Smooth muscle cell (in vitro differentiated cells): ENCODE measurements at regions not wholly inside any gene's neighbourhood (a gene's known extent, or its start where the extent isn't known, plus 50 kb on each side); places are given as distances from the start of the nearest gene placed in this dataset.

ENCODE experiments used
- DNase-seq: peaks from one replicate; lab custom pipeline; 2025; ENCODE audit not compliant: unreplicated experiment; lab: John Stamatoyannopoulos, UW
- H2AFZ ChIP-seq: fragments of 200-600 bp; sonication (generic); 2 replicates; pipeline ENCODE4 v1.6.0; 2016; ENCODE audit warnings: antibody characterized with exemption, low read depth, mild to moderate bottlenecking
- H3F3A ChIP-seq: fragments of 200-600 bp; sonication (generic); 2 replicates; pipeline ENCODE4 v1.6.0; 2017; ENCODE audit warnings: antibody characterized with exemption, low read depth
- H3K27ac ChIP-seq: fragments of 200-600 bp; sonication (generic); 2 replicates; pipeline ENCODE4 v1.5.1; 2016; ENCODE audit warnings: low read depth, mild to moderate bottlenecking
- H3K27me3 ChIP-seq: fragments of 200-600 bp; sonication (generic); 2 replicates; pipeline ENCODE4 v1.6.1; 2016; ENCODE audit warnings: low read depth, mild to moderate bottlenecking
- H3K36me3 ChIP-seq: fragments of 200-600 bp; sonication (generic); 2 replicates; pipeline ENCODE4 v1.5.1; 2016; ENCODE audit warnings: low read depth
- H3K4me1 ChIP-seq: fragments of 200-600 bp; sonication (generic); 2 replicates; pipeline ENCODE4 v1.5.1; 2016; ENCODE audit warnings: low read depth
- H3K4me2 ChIP-seq: fragments of 200-600 bp; sonication (generic); 2 replicates; pipeline ENCODE4 v1.6.0; 2016; ENCODE audit warnings: mild to moderate bottlenecking
- H3K4me3 ChIP-seq: fragments of 200-600 bp; sonication (generic); 2 replicates; pipeline ENCODE4 v1.5.1; 2016; ENCODE audit warnings: mild to moderate bottlenecking
- H3K79me2 ChIP-seq: fragments of 200-600 bp; sonication (generic); 2 replicates; pipeline ENCODE4 v1.6.0; 2016; ENCODE audit warnings: low read depth, mild to moderate bottlenecking
- H3K9ac ChIP-seq: fragments of 200-600 bp; sonication (generic); 2 replicates; pipeline ENCODE4 v1.6.0; 2016; ENCODE audit warnings: low read depth
- H3K9me3 ChIP-seq: fragments of 200-600 bp; sonication (generic); replicated peaks from 2 replicates; pipeline ENCODE4 v1.5.1; 2016; ENCODE audit warnings: low read depth
- H4K20me1 ChIP-seq: fragments of 200-600 bp; sonication (generic); 2 replicates; pipeline ENCODE4 v1.6.0; 2016; ENCODE audit warnings: low read depth
- CTCF ChIP-seq: fragments of 200-600 bp; sonication (generic); IDR thresholded peaks from 2 replicates; pipeline ENCODE4 v1.5.1; 2017; ENCODE audit warnings: borderline replicate concordance, mild to moderate bottlenecking, antibody characterized with exemption; ENCODE audit not compliant: insufficient read depth, poor library complexity, severe bottlenecking
- WGBS: methylation state at CpG from one replicate; pipeline ENCODE4 v1.1.7; 2016; ENCODE audit warnings: low lambda C conversion rate; 5-methylcytosine and 5-hydroxymethylcytosine counted together

- no peaks in the 10 kb centered on the region for H3F3A ChIP-seq
- H3K4me3 ChIP-seq: no peak overlapping the region
- H3K79me2 ChIP-seq: no peaks in the 10 kb centered on the region
- no peak overlapping the region for H3K27ac ChIP-seq
- H3K36me3 ChIP-seq: no peaks in the 10 kb centered on the region
- H3K27me3 ChIP-seq: no peaks in the 10 kb centered on the region
- no peaks in the 10 kb centered on the region for H4K20me1 ChIP-seq
- no peaks in the 10 kb centered on the region for H3K9me3 ChIP-seq
- no peak overlapping the region for H3K4me2 ChIP-seq
- H3K9ac ChIP-seq: no peak overlapping the region
- TF ChIP-seq CTCF: no peak
- no peaks in the 10 kb centered on the region for H3K4me1 ChIP-seq
- DNase-seq: no peak
- no peak overlapping the region for H2AFZ ChIP-seq
Measured at GRCh38 chr14:56386024-56386423, 193.6 kb upstream of the TMEM260 start.

GRCh38 chr14:56390859-56391258, 188.7 kb upstream of the TMEM260 start:
- Histone ChIP-seq H3K79me2 (no peaks in the 10 kb centered on the region), H3K4me3 (no peak overlapping the region), H2AFZ (no peak overlapping the region), H3K4me1 (no peaks in the 10 kb centered on the region), H3K27ac (no peak overlapping the region), H3F3A (no peaks in the 10 kb centered on the region), H4K20me1 (no peaks in the 10 kb centered on the region), H3K36me3 (no peaks in the 10 kb centered on the region), H3K27me3 (no peaks in the 10 kb centered on the region), H3K4me2 (no peak overlapping the region), H3K9ac (no peak overlapping the region), H3K9me3 (no peaks in the 10 kb centered on the region)
- no peak for DNase-seq
- WGBS: 77% methylated on average over 1 of the region's 1 CpG
- TF ChIP-seq CTCF: no peak

- H3K27ac ChIP-seq: no peak overlapping the region
- H2AFZ ChIP-seq: no peak overlapping the region
- H3K4me1 ChIP-seq: no peaks in the 10 kb centered on the region
- no peaks in the 10 kb centered on the region for H3F3A ChIP-seq
- H3K4me2 ChIP-seq: no peak overlapping the region
- H3K9me3 ChIP-seq: no peaks in the 10 kb centered on the region
- no peaks in the 10 kb centered on the region for H4K20me1 ChIP-seq
- H3K4me3 ChIP-seq: no peak overlapping the region
- no peak for TF ChIP-seq CTCF
- no peaks in the 10 kb centered on the region for H3K27me3 ChIP-seq
- no peak for DNase-seq
- H3K9ac ChIP-seq: no peak overlapping the region
- H3K79me2 ChIP-seq: no peaks in the 10 kb centered on the region
- no peaks in the 10 kb centered on the region for H3K36me3 ChIP-seq
- WGBS: 88% methylated on average over 6 of the region's 6 CpGs
Measured at GRCh38 chr14:56394826-56395530, 184.6 kb upstream of the TMEM260 start.
